GM18511 (cell line): ENCODE measurements at regions not wholly inside any gene's neighbourhood (a gene's known extent, or its start where the extent isn't known, plus 50 kb on each side); places are given as distances from the start of the nearest gene placed in this dataset.
"Not testable (repeated sequence)": the region's sequence is repeated elsewhere in the genome, so short reads cannot be mapped to it uniquely, and the experiment has no call there.

ENCODE experiments used
- ATAC-seq: cut with Tn5 transposase; IDR thresholded peaks from one replicate; pipeline ENCODE4 v1.9.1; 2021; ENCODE audit warnings: mild to moderate bottlenecking, moderate library complexity; ENCODE audit not compliant: unreplicated experiment

DNA sequence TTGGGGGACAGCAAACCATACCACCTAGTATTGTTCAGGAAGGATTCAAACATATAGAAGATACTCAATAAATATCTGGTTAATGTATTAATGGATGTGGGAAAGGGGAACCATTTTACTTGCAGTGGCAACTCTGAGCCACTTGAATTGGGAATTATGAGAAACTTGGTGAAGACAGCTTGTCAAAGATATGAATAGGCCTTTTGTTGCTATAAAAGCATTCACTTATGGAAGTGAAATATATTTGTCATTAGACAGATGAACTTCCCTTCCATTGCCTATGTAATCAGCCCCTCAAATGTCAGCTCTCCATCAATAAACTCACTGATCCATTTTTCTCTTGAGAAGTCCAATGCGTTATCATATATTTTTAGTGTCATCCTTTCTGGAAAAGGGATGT, 56.1 kb downstream of the GPR85 start:
- ATAC-seq: no peak

- no peak for ATAC-seq
Observed at GRCh38 chr7:113026941-113027340, 59.7 kb downstream of the GPR85 start.

- ATAC-seq: not testable (repeated sequence)
Observed at GRCh38 chr7:113017144-113017857, 69.3 kb downstream of the GPR85 start.

DNA sequence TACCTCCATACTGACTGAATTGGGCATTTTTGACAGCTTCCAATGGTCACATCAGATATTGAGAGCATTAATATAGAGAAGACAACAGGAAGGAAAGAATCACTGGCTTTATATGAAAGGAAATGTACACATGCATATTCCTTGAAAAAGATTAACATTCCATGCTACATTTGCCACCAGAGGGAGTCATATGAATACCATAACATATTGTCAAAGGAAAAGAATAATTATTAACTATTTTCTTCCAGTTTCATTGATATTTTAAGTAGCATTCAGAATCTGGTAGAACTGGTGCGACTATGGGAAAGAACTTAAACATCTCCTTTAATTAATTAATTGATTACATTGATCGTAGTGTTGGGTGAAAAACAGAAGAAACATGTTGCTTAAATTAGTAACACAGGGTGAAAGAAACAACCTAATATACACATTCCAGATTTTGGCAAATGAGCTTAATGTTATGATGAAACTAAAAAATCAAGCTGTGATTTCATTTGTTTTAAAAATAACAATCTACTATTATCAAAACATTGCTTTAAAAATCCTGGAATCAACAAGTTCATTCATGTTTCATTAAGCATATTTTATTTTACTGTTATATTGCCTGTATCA, 71.5 kb downstream of the GPR85 start:
- ATAC-seq: no peak

DNA sequence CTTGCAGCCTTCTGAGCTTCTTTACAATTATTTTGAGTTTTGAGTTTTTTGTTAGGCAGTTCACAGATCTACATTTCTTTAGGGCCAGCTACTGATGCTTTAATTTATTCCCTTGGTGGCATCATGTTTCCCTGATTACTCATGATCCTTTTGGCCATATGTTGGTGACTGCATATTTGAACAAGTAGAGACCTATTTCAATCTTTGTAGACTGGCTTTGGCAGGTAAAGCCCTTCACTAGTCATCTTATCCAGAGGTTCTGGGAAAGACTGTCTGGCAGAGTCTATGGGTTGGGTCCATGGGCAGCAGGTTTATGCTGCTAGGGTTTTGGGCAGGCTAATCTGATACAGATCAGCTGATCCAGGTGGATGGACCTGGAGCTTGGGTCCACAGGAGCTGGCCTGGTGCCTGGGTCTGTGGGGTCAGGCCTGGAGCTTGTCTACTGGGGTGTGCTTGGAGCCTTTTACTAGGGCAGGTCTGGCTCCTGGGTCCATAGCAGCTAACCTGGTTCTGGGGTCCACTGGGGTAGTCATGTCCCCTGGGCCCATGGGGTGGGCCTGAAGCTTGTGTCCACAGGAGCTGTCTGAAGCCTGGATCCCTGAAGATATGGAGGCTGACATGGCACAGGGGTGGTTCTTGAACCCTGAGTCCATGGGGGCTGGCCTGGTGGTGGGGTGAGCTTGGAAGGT, 72.7 kb downstream of the GPR85 start:
- no peak for ATAC-seq

GRCh38 chr7:113012862-113013261, 73.8 kb downstream of the GPR85 start:
- not testable (repeated sequence) for ATAC-seq

- ATAC-seq: no peak
Observed at GRCh38 chr7:113010377-113010776, 76.2 kb downstream of the GPR85 start.

DNA sequence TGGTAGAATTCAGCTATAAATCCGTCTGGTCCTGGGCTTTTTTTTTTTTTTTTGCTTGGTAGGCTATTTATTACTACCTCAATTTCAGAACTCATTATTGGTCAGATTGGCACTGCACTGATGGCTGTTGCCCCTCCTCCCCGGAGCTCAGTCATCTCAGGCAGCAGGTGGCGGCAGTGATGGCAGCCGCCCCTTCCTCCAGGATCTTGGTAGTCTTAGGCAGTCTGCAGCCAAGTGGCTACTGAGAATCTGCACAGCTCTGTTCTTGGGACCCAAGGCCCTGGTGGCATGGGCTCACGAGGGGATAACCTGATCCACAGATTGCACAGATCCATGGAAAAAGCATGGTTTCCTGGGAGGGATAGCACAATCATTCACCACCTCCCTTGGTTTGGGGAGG, 77.9 kb downstream of the GPR85 start:
- no peak for ATAC-seq

DNA sequence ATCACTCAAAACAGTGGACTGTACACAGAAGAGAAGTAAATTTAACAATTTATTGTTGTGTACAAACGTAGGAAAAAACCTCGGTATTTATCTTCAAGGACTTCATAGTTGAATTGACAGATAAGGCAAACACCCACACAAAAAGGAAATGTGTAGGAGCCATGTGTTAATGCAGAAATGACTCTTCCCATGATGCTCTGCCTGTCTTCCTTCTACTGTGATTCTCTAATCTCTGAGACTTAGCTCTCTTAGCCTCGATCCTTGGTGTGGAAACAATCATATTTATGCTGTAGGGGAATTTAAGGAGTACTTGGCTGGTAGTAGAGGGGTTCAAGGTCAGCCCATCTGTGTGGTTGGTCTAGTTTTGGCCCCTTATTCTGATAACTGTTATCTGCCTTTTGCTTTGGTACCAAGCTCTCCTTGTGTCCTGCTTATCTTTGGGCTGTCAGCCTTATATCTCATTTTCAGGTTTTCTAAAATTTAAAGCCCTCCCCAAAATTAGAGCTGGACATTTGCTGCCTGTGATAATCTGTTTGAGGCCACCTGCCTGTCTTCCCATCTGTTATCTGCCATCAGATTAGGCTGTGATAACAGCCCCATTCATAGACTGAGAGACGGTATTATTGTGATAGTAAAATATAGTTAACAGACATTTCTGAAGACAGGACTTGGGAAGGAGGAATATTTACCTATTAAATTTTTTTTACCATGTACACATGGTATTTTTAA, 81.7 kb downstream of the GPR85 start:
- ATAC-seq: no peak

- peak; percentile 86 for ATAC-seq
Observed at GRCh38 chr7:113000316-113001020, 86.2 kb downstream of the GPR85 start.

DNA sequence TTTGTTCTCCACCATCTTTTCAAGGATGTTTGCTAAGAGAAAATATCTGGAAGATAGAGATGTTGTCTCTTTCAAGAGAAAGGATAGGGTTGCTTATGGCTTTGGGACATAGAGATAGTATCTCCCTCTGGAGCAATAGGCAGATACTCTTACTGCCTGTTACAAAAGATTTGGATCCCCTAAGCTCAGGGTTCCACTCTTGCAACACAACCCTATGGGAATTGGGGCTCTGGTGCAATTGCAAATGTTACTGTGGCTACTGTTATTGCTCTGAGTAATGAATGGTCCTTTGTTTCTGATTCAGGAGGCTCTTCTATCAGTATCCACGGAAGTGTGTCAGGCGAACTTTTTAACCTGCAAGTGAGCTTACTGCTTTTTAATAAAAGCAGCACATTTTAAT, 88.8 kb downstream of the GPR85 start:
- no peak for ATAC-seq

GRCh38 chr7:112996331-112996871, 90.2 kb downstream of the GPR85 start:
- ATAC-seq: no peak

- ATAC-seq: no peak
Observed at GRCh38 chr7:112995059-112995824, 91.4 kb downstream of the GPR85 start.

- no peak for ATAC-seq
Observed at GRCh38 chr7:112994656-112995055, 92.0 kb downstream of the GPR85 start.

DNA sequence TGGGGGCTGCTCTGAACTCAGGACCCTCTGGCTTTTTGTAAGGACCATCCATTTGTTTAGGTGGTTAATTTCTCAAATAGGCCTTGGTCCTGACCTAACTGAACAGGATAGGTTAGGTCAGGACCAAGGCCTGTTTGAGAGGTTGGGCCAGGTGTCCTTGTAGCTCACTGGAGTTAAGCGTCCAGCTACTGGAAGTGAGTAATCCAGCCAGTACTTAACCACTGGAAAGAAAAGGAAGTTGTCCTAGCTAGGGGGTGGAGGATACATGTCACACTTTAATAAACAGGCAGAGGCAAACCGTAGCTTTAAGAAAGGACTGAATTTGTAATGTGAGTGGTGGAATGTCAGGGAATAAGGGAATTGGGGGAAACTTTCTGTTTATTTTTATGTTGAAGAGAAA, 96.0 kb downstream of the GPR85 start:
- ATAC-seq: no peak

DNA sequence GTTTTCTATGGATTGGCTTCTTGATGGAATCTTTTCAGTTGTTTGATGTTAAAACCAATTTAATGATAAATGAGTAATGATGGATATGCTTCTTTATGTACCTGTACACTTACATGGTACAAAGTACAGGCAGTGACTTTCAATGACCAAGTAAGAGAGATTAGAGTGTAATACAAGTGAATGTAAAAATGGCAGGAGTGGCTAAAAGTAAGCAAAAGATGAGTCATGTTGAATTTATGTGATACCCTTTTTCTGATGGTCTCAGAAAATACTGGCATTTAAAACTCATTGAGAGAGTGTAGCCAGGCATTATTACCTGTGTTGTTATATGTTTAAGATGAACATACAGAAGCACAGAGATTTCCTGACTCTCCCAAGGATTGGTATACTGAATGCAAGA, 97.1 kb downstream of the GPR85 start:
- no peak for ATAC-seq

DNA sequence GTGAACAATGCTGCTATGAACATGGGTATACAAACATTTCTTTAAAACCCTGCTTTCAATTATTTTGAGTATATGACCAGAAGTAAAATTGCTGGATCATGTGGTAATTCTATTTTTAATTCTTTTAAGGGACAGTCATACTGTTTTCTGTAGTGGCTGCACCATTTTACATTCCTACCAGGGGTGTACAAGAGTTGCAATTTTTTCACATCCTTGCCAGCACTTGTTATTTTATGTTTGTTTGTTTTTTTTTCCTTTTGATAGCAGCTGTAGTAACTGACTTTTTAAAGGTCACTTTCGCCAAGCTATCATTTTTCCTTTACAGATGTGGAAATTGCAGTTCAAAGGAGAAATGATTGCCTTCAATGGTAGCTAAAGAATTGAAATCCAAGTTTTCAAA, 99.5 kb downstream of the GPR85 start:
- no peak for ATAC-seq

DNA sequence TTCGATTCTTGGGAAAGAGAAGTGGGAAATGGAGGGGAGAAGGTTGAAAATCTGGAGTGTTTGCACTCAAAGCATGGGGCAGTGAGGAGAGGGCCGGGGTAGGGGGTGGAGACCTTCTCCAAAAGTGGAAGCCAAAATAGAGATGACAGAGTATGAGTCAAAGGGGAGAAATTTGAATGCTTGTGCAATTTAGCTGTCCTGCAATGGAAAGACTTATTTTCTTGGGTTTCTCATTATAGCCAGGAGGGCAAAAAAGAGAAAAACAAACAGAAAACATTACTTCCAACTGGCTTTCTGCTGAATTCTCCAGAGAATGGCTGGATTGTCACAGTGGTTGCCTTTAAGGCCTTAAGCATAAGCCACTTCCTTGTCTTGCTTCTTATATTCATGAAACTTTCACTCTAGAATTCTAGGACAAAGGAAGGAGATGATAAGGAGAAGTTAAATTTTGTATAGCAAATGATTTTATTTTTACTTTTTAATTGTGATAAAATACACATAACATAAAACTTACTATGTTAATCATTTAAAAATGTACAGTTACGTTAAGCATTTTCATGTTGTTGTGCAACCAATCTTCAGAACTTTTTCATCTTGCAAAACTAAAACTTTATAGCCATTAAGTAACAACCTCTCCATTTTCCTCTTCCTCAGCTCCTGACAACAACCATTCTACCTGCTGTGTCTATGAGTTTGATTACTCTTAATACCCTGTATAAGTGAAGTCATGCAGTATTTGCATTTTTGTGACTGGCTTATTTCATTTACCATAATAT, 100.2 kb downstream of the GPR85 start:
- no peak for ATAC-seq

GRCh38 chr7:112985377-112985987, 101.1 kb downstream of the GPR85 start:
- ATAC-seq: no peak
